Astrocyte (in vitro differentiated cells and primary cell): ENCODE measurements at regions not wholly inside any gene's neighbourhood (a gene's known extent, or its start where the extent isn't known, plus 50 kb on each side); places are given as distances from the start of the nearest gene placed in this dataset.

ENCODE experiments used
- DNase-seq: peaks from one replicate; pipeline ENCODE4 v3.0.0-alpha.2; 2010; ENCODE audit warnings: low read depth
- FAIRE-seq: peaks from 2 replicates; lab custom pipeline; 2011; peaks lifted over from hg19 to GRCh38; lab: Jason Lieb, UNC
- H2AFZ ChIP-seq: 2 replicates; pipeline ENCODE4 v1.6.0; 2012; ENCODE audit warnings: low read depth, low read length, inconsistent platforms
- H3K27ac ChIP-seq: 2 replicates; pipeline ENCODE4 v1.5.1; 2011; ENCODE audit warnings: low read depth, low read length, inconsistent platforms
- H3K27me3 ChIP-seq: 2 replicates; pipeline ENCODE4 v1.6.0; 2011; ENCODE audit warnings: low read length, inconsistent platforms; ENCODE audit not compliant: insufficient read depth
- H3K36me3 ChIP-seq: 2 replicates; pipeline ENCODE4 v1.5.1; 2011; ENCODE audit warnings: low read length, inconsistent platforms; ENCODE audit not compliant: insufficient read depth
- H3K4me1 ChIP-seq: 2 replicates; pipeline ENCODE4 v1.5.1; 2011; ENCODE audit warnings: low read length, inconsistent platforms; ENCODE audit not compliant: insufficient read depth
- H3K4me2 ChIP-seq: 2 replicates; pipeline ENCODE4 v1.6.0; 2012; ENCODE audit warnings: low read length, inconsistent platforms
- H3K4me3 ChIP-seq: 2 replicates; pipeline ENCODE4 v1.5.1; 2011; ENCODE audit warnings: low read depth, mild to moderate bottlenecking, low read length, inconsistent platforms; ENCODE audit not compliant: insufficient read depth
- H3K79me2 ChIP-seq: 2 replicates; pipeline ENCODE4 v1.6.0; 2012; ENCODE audit warnings: mild to moderate bottlenecking, low read length, inconsistent platforms; ENCODE audit not compliant: insufficient read depth
- H3K9ac ChIP-seq: 2 replicates; pipeline ENCODE4 v1.6.0; 2012; ENCODE audit warnings: mild to moderate bottlenecking, low read length, inconsistent platforms
- H3K9me3 ChIP-seq: 2 replicates; pipeline ENCODE4 v1.5.1; 2012; ENCODE audit warnings: low read depth, mild to moderate bottlenecking, low read length, inconsistent platforms; ENCODE audit not compliant: insufficient read depth
- H4K20me1 ChIP-seq: 2 replicates; pipeline ENCODE4 v1.6.0; 2012; ENCODE audit warnings: low read length, inconsistent platforms; ENCODE audit not compliant: insufficient read depth
- H3K27ac Mint-ChIP-seq: one replicate; pipeline ENCODE4 v1.8.0; 2021; ENCODE audit warnings: mild to moderate bottlenecking, mixed read lengths; ENCODE audit not compliant: unreplicated experiment
- H3K27me3 Mint-ChIP-seq: one replicate; pipeline ENCODE4 v1.8.0; 2021; ENCODE audit warnings: low read depth, mixed read lengths; ENCODE audit not compliant: unreplicated experiment
- H3K36me3 Mint-ChIP-seq: one replicate; pipeline ENCODE4 v1.8.0; 2021; ENCODE audit warnings: low read depth, mixed read lengths; ENCODE audit not compliant: unreplicated experiment
- H3K4me1 Mint-ChIP-seq: one replicate; pipeline ENCODE4 v1.8.0; 2021; ENCODE audit warnings: low read depth, mixed read lengths; ENCODE audit not compliant: unreplicated experiment
- H3K4me3 Mint-ChIP-seq: one replicate; pipeline ENCODE4 v1.8.0; 2021; ENCODE audit warnings: mild to moderate bottlenecking, moderate library complexity, mixed read lengths; ENCODE audit not compliant: unreplicated experiment
- H3K9me3 Mint-ChIP-seq: one replicate; pipeline ENCODE4 v1.8.0; 2021; ENCODE audit warnings: mild to moderate bottlenecking, mixed read lengths; ENCODE audit not compliant: unreplicated experiment
- CTCF ChIP-seq: IDR thresholded peaks from 2 replicates; pipeline ENCODE4 v1.5.1; 2011; ENCODE audit warnings: low read depth, mild to moderate bottlenecking, inconsistent platforms, low read length, moderate library complexity; ENCODE audit not compliant: insufficient read depth
- EZH2 ChIP-seq: IDR thresholded peaks from 2 replicates; pipeline ENCODE4 v1.6.1; 2012; ENCODE audit warnings: mild to moderate bottlenecking, low read length, inconsistent platforms; ENCODE audit not compliant: insufficient read depth

- no peak overlapping the region for H3K9ac ChIP-seq
- H3K27ac ChIP-seq = no peak overlapping the region
- H3K79me2 ChIP-seq = no peaks in the 10 kb centered on the region
- no peaks in the 10 kb centered on the region for H3K4me1 Mint-ChIP-seq
- H3K4me1 ChIP-seq = no peaks in the 10 kb centered on the region
- no peaks in the 10 kb centered on the region for H3K36me3 ChIP-seq
- H3K9me3 Mint-ChIP-seq = no peaks in the 10 kb centered on the region
- H3K27me3 ChIP-seq = no peaks in the 10 kb centered on the region
- no peak overlapping the region for H3K4me3 ChIP-seq
- TF ChIP-seq EZH2 (no peak), CTCF (no peak)
- H3K36me3 Mint-ChIP-seq = no peaks in the 10 kb centered on the region
- H3K9me3 ChIP-seq = peaks cover 9% of the 10 kb centered on the region
- H3K27me3 Mint-ChIP-seq = peaks cover 26% of the 10 kb centered on the region
- H2AFZ ChIP-seq = no peak overlapping the region
- no peak overlapping the region for H3K4me3 Mint-ChIP-seq
- H3K27ac Mint-ChIP-seq = no peak overlapping the region
- no peak overlapping the region for H3K4me2 ChIP-seq
- no peaks in the 10 kb centered on the region for H4K20me1 ChIP-seq
- DNase-seq (no peak), FAIRE-seq (no peak)
Observed at GRCh38 chr2:16225545-16225944, 285.2 kb downstream of the MYCN start.

DNA sequence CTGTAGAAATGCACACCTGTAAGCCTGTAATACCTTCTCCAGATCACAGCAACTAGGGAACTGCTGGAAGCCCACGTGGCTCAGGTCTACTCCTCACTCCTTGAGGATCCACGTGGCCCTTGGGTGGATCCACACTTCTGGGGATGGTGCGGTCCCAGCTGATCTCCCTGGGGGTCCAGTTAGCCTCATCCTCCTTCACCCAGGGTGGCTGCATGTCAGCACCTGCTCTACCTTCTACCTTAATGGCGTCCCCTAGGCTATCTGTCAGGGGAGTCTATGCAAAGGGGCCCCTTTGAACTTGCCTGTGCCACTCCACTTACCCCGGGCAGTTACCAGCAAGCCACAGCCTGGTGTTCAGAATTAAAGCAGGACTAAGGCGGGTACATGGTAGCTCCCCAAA is 284.7 kb downstream of the MYCN start:
- Histone ChIP-seq H3K27me3 (no peaks in the 10 kb centered on the region), H3K9ac (no peak overlapping the region), H3K4me1 (no peaks in the 10 kb centered on the region), H2AFZ (no peak overlapping the region), H4K20me1 (no peaks in the 10 kb centered on the region), H3K4me2 (no peak overlapping the region), H3K4me3 (no peak overlapping the region), H3K79me2 (no peaks in the 10 kb centered on the region), H3K36me3 (no peaks in the 10 kb centered on the region), H3K9me3 (peaks cover 9% of the 10 kb centered on the region), H3K27ac (no peak overlapping the region)
- no peak overlapping the region for H3K27ac Mint-ChIP-seq
- peaks cover 26% of the 10 kb centered on the region for H3K27me3 Mint-ChIP-seq
- FAIRE-seq = no peak
- no peaks in the 10 kb centered on the region for H3K9me3 Mint-ChIP-seq
- no peaks in the 10 kb centered on the region for H3K36me3 Mint-ChIP-seq
- H3K4me1 Mint-ChIP-seq = no peaks in the 10 kb centered on the region
- no peak overlapping the region for H3K4me3 Mint-ChIP-seq
- DNase-seq = no peak
- TF ChIP-seq CTCF = no peak
- TF ChIP-seq EZH2 = no peak

DNA sequence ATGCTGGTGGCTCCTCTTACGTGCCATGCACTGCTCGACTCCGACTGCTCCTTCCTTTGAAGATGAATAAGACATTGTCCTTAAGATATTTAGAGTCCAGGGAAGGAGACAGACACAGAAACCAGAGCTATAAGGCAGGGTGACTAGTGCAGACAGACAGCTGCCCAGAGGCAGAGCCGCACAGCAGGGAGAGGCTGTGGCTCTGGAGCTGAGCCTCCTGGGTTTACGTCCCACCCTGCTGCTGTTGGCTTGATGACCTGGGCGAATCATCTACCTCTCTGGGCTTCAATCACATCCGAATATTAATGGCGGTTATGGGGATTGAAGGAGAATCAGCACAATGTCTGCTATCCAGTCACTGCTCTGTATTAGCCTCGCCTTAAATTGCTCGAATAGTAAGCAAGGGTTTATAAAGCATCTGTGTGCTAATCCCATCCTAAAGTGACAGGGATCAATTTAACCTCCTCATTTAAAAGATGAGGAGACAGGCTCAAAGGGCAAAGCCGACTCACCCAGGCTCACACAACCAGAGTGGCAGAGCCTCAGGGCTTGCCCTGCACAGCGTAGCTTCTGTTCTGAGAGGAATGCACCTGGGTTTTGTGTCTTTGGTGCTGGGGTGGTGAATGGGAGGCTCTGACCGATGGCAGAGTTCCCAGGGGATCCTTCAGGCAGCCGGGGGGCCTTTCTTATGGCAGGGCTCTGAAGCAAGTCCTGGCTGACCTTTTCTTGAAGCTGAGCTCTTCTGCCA is 284.1 kb downstream of the MYCN start:
- no peak for DNase-seq
- H3K27me3 ChIP-seq = no peaks in the 10 kb centered on the region
- H4K20me1 ChIP-seq = no peaks in the 10 kb centered on the region
- no peak overlapping the region for H3K27ac Mint-ChIP-seq
- no peak overlapping the region for H3K4me3 ChIP-seq
- H3K4me1 Mint-ChIP-seq = no peaks in the 10 kb centered on the region
- no peaks in the 10 kb centered on the region for H3K79me2 ChIP-seq
- H3K4me2 ChIP-seq = no peak overlapping the region
- H3K4me3 Mint-ChIP-seq = no peak overlapping the region
- no peaks in the 10 kb centered on the region for H3K36me3 ChIP-seq
- no peaks in the 10 kb centered on the region for H3K4me1 ChIP-seq
- no peak for TF ChIP-seq EZH2
- no peak for TF ChIP-seq CTCF
- H3K9ac ChIP-seq = no peak overlapping the region
- no peak overlapping the region for H3K27ac ChIP-seq
- peaks cover 26% of the 10 kb centered on the region for H3K27me3 Mint-ChIP-seq
- no peak overlapping the region for H2AFZ ChIP-seq
- H3K9me3 Mint-ChIP-seq = no peaks in the 10 kb centered on the region
- H3K9me3 ChIP-seq = peaks cover 9% of the 10 kb centered on the region
- no peak for FAIRE-seq
- H3K36me3 Mint-ChIP-seq = no peaks in the 10 kb centered on the region
